K562 (cell line): ENCODE measurements at regions not wholly inside any gene's neighbourhood (a gene's known extent, or its start where the extent isn't known, plus 50 kb on each side); places are given as distances from the start of the nearest gene placed in this dataset.

Source experiments
- CEBPG ChIP-seq, 3 experiments: fragments of 200-800 bp in 1 of 3; sonication (Bioruptor generic) in 1 of 3; sonication (generic) in 1 of 3; formaldehyde crosslinking in 1 of 3; IDR thresholded peaks in 2 of 3; conservative IDR thresholded peaks in 1 of 3; 2 replicates each; pipeline versions ENCODE4 v1.6.1 to v1.8.0; 2016 to 2022; ENCODE audit warnings: missing compliant biosample characterization in 2 of 3, missing genetic modification characterization in 2 of 3, mild to moderate bottlenecking in 1 of 3, missing genetic modification reagents in 1 of 3
- CTCF ChIP-seq, 3 experiments: IDR thresholded peaks in 2 of 3; conservative IDR thresholded peaks in 1 of 3; 2 replicates each; pipeline ENCODE4 v1.5.1; 2011 to 2012; ENCODE audit warnings: low read length in 3 of 3, mild to moderate bottlenecking in 3 of 3, control low read depth in 2 of 3, improper control_type of control experiment in 1 of 3, inconsistent platforms in 1 of 3, low read depth in 1 of 3, mixed read lengths in 1 of 3, moderate library complexity in 1 of 3; ENCODE audit not compliant: insufficient read depth in 2 of 3
- KLF6 ChIP-seq: fragments of 250-450 bp; sonication (Bioruptor Pico); IDR thresholded peaks from 2 replicates; pipeline ENCODE4 v1.4.0; 2020; ENCODE audit warnings: mild to moderate bottlenecking, moderate library complexity, borderline replicate concordance
- TRIM28 ChIP-seq: fragments of 450-650 bp; IDR thresholded peaks from 2 replicates; pipeline ENCODE4 v1.6.1; 2017
- ZNF121 ChIP-seq: sonication (generic); formaldehyde crosslinking; conservative IDR thresholded peaks from 2 replicates; pipeline ENCODE4 v1.8.0; 2022; ENCODE audit warnings: missing genetic modification reagents

GRCh38 chr22:47622541-47622940, 860.1 kb downstream of the TBC1D22A start:
- no peak for TF ChIP-seq ZNF121 (CRISPR knock-in tag)
- no peak for TF ChIP-seq TRIM28
- no peak for TF ChIP-seq CEBPG (CRISPR knock-in tag; IDR thresholded peaks at IDR 0.05)
- no peak for TF ChIP-seq CEBPG (tag; conservative IDR thresholded peaks at IDR 0.05 in 1 of 2, IDR thresholded peaks at IDR 0.05 in 1 of 2)
- TF ChIP-seq CTCF (IDR thresholded peaks at IDR 0.05 in 2 of 3, conservative IDR thresholded peaks at IDR 0.05 in 1 of 3; ENCODE audit: insufficient read depth in 2 of 3, low read depth in 1 of 3, low read length in 3 of 3): no peak
- no peak for TF ChIP-seq KLF6 (CRISPR knock-in tag)
